IMR-90 (cell line): ENCODE measurements at regions not wholly inside any gene's neighbourhood (a gene's known extent, or its start where the extent isn't known, plus 50 kb on each side); places are given as distances from the start of the nearest gene placed in this dataset.

Experiments used
- ATAC-seq: fragments of 200-7000 bp; cut with Tn5 transposase; 2 replicates; pipeline ENCODE4 v1.9.1; 2020; ENCODE audit warnings: low read depth, mild to moderate bottlenecking, moderate library complexity
- BruUV-seq: library from RNA; stranded (reverse); fragments of 400-500 nt; replicated peaks from 2 replicates; lab custom pipeline; 2021; lab: Mats Ljungman, UMichigan
- CTCF ChIA-PET: fragments of 300-600 bp; formaldehyde crosslinking; extraction: SDS; loops from one replicate; lab custom pipeline; 2021; ENCODE audit warnings: antibody characterized with exemption; lab: Yijun Ruan, JAX
- POLR2A ChIA-PET: fragments of 300-600 bp; sonication (Branson Sonifier 250); formaldehyde crosslinking; loops from one replicate; lab custom pipeline; 2022; ENCODE audit warnings: antibody characterized with exemption; ENCODE audit not compliant: unreplicated experiment; lab: Charles Lee
- DNase-seq: peaks from one replicate; pipeline ENCODE4 v3.0.0; 2013
- H2AFZ ChIP-seq: replicated peaks from 2 replicates; pipeline ENCODE3; 2013; ENCODE audit warnings: low read length, mild to moderate bottlenecking; ENCODE audit not compliant: poor library complexity
- H2AK5ac ChIP-seq: 2 replicates; pipeline ENCODE4 v1.6.1; 2013; ENCODE audit warnings: low read depth, low read length, inconsistent platforms
- H2AK9ac ChIP-seq: replicated peaks from 2 replicates; pipeline ENCODE3; 2013; ENCODE audit warnings: mild to moderate bottlenecking, low read depth, low read length, moderate library complexity; ENCODE audit not compliant: poor library complexity
- H2BK120ac ChIP-seq: 2 replicates; pipeline ENCODE4 v1.6.1; 2013; ENCODE audit warnings: low read depth, low read length, inconsistent platforms
- H2BK15ac ChIP-seq: 3 replicates; pipeline ENCODE4 v1.6.1; 2013; ENCODE audit warnings: low read depth, low read length, inconsistent platforms
- H2BK20ac ChIP-seq: 2 replicates; pipeline ENCODE4 v1.6.1; 2013; ENCODE audit warnings: low read depth, mild to moderate bottlenecking, inconsistent platforms, low read length, moderate library complexity
- H2BK5ac ChIP-seq: 2 replicates; pipeline ENCODE4 v1.6.1; 2013; ENCODE audit warnings: mild to moderate bottlenecking, low read depth, low read length, inconsistent platforms; ENCODE audit not compliant: poor library complexity, severe bottlenecking
- H3K14ac ChIP-seq: replicated peaks from 2 replicates; pipeline ENCODE4 v1.6.1; 2013; ENCODE audit warnings: low read depth, low read length, inconsistent platforms
- H3K18ac ChIP-seq: 2 replicates; pipeline ENCODE4 v1.6.1; 2013; ENCODE audit warnings: low read depth, low read length, control low read depth
- H3K23ac ChIP-seq: 2 replicates; pipeline ENCODE4 v1.6.1; 2013; ENCODE audit warnings: low read depth, low read length, inconsistent platforms
- H3K27ac ChIP-seq: 2 replicates; pipeline ENCODE4 v1.5.1; 2013; ENCODE audit warnings: mild to moderate bottlenecking, control low read depth, low read length; ENCODE audit not compliant: insufficient read depth
- H3K27me3 ChIP-seq: 2 replicates; pipeline ENCODE4 v1.6.1; 2013; ENCODE audit warnings: low read length; ENCODE audit not compliant: control insufficient read depth, insufficient read depth
- H3K36me3 ChIP-seq: 2 replicates; pipeline ENCODE4 v1.6.1; 2013; ENCODE audit warnings: low read length, mixed read lengths; ENCODE audit not compliant: control insufficient read depth, insufficient read depth
- H3K4ac ChIP-seq: 2 replicates; pipeline ENCODE4 v1.6.1; 2013; ENCODE audit warnings: low read depth, low read length, inconsistent platforms
- H3K4me1 ChIP-seq: 2 replicates; pipeline ENCODE4 v1.6.1; 2013; ENCODE audit warnings: low read length, mixed read lengths; ENCODE audit not compliant: control insufficient read depth, insufficient read depth
- H3K4me2 ChIP-seq: 2 replicates; pipeline ENCODE4 v1.6.1; 2013; ENCODE audit warnings: low read depth, mild to moderate bottlenecking, control low read depth, low read length, moderate library complexity
- H3K4me3 ChIP-seq: 2 replicates; pipeline ENCODE4 v1.5.1; 2013; ENCODE audit warnings: low read depth, mild to moderate bottlenecking, control low read depth, low read length, moderate library complexity; ENCODE audit not compliant: insufficient read depth
- H3K56ac ChIP-seq: 2 replicates; pipeline ENCODE4 v1.6.1; 2013; ENCODE audit warnings: low read length, inconsistent platforms; ENCODE audit not compliant: insufficient read depth; ENCODE audit errors: extremely low read depth
- H3K79me1 ChIP-seq, 2 experiments: 2 replicates each; pipeline ENCODE4 v1.6.1; 2013; ENCODE audit warnings: low read length in 2 of 2, inconsistent platforms in 1 of 2, low read depth in 1 of 2
- H3K9ac ChIP-seq: 2 replicates; pipeline ENCODE4 v1.6.1; 2013; ENCODE audit warnings: low read depth, low read length, control low read depth
- H3K9me1 ChIP-seq: 2 replicates; pipeline ENCODE4 v1.6.1; 2013; ENCODE audit warnings: low read length, inconsistent platforms; ENCODE audit not compliant: insufficient read depth
- H3K9me3 ChIP-seq: 2 replicates; pipeline ENCODE4 v1.6.1; 2013; ENCODE audit warnings: low read length; ENCODE audit not compliant: control insufficient read depth, insufficient read depth
- H4K20me1 ChIP-seq: 2 replicates; pipeline ENCODE4 v1.6.1; 2013; ENCODE audit warnings: low read length, inconsistent platforms; ENCODE audit not compliant: insufficient read depth
- H4K5ac ChIP-seq: 2 replicates; pipeline ENCODE4 v1.6.1; 2013; ENCODE audit warnings: mild to moderate bottlenecking, low read depth, low read length, control low read depth
- H4K8ac ChIP-seq, 2 experiments: 2 replicates each; pipeline ENCODE4 v1.6.1; 2013; ENCODE audit warnings: low read depth in 2 of 2, low read length in 2 of 2, control low read depth in 1 of 2, inconsistent platforms in 1 of 2
- H4K91ac ChIP-seq: 2 replicates; pipeline ENCODE4 v1.6.1; 2013; ENCODE audit warnings: low read depth, low read length, inconsistent platforms; ENCODE audit not compliant: insufficient read depth
- CHD1 ChIP-seq: IDR thresholded peaks from 2 replicates; pipeline ENCODE4 v1.6.1; 2012; ENCODE audit warnings: low read depth, low read length, improper control_type of control experiment
- MAFK ChIP-seq: IDR thresholded peaks from 2 replicates; pipeline ENCODE4 v1.6.1; 2012; ENCODE audit warnings: low read depth, low read length, improper control_type of control experiment
- MAZ ChIP-seq: IDR thresholded peaks from 2 replicates; pipeline ENCODE4 v1.6.1; 2012; ENCODE audit warnings: low read depth, mild to moderate bottlenecking, low read length, improper control_type of control experiment, moderate library complexity, borderline replicate concordance
- MXI1 ChIP-seq: IDR thresholded peaks from 2 replicates; pipeline ENCODE4 v1.6.1; 2012; ENCODE audit warnings: low read depth, mild to moderate bottlenecking, low read length, moderate library complexity, borderline replicate concordance
- POLR2A ChIP-seq: IDR thresholded peaks from 2 replicates; pipeline ENCODE4 v1.6.1; 2012; ENCODE audit warnings: mild to moderate bottlenecking, low read depth, low read length
- RAD21 ChIP-seq: IDR thresholded peaks from 2 replicates; pipeline ENCODE4 v1.6.1; 2012; ENCODE audit warnings: low read length, improper control_type of control experiment
- RCOR1 ChIP-seq: IDR thresholded peaks from 2 replicates; pipeline ENCODE4 v1.6.1; 2012; ENCODE audit warnings: mild to moderate bottlenecking, low read length, improper control_type of control experiment; ENCODE audit not compliant: insufficient replicate concordance
- SMC3 ChIP-seq: fragments of 150-350 bp; IDR thresholded peaks from 2 replicates; pipeline ENCODE4 v1.6.1; 2016; ENCODE audit warnings: low read depth, mild to moderate bottlenecking, antibody characterized with exemption, low read length, moderate library complexity
- WGBS, 2 experiments: methylation state at CpG; one replicate each; pipeline versions ENCODE4 v1.1.5 to v1.1.7; 2013; ENCODE audit warnings: missing lambda C conversion rate in 2 of 2; ENCODE audit not compliant: insufficient read length in 1 of 2; ENCODE audit errors: extremely low coverage in 2 of 2; 5-methylcytosine and 5-hydroxymethylcytosine counted together
- dilution Hi-C: fragments of 300-500 bp; cut with HindIII; formaldehyde crosslinking; loops from one replicate; pipeline ENCODE4 v1.14.3; 2018; ENCODE audit warnings: low sequenced_read_pairs; ENCODE audit not compliant: unreplicated experiment
- in situ Hi-C: fragments of 300-500 bp; cut with MboI; formaldehyde crosslinking; loops from 3 replicates; pipeline ENCODE4 v1.14.3; 2019; ENCODE audit warnings: low sequenced_read_pairs, inconsistent platforms, mixed read lengths
- intact Hi-C: fragments of 100-400 bp; cut with micrococcal nuclease; formaldehyde crosslinking; loops from 2 replicates; pipeline ENCODE4 v1.10.0; 2022
- TF ChIP-seq, protein P1 (sequence below): fragments of 150-350 bp; IDR thresholded peaks from 2 replicates; pipeline ENCODE4 v1.6.1; 2017; ENCODE audit warnings: mild to moderate bottlenecking, antibody characterized with exemption, low read length, low read depth
- TF ChIP-seq, protein P2 (sequence below): conservative IDR thresholded peaks from 2 replicates; pipeline ENCODE4 v1.5.1; 2012; ENCODE audit warnings: mild to moderate bottlenecking, low read depth, low read length, improper control_type of control experiment

DNA sequence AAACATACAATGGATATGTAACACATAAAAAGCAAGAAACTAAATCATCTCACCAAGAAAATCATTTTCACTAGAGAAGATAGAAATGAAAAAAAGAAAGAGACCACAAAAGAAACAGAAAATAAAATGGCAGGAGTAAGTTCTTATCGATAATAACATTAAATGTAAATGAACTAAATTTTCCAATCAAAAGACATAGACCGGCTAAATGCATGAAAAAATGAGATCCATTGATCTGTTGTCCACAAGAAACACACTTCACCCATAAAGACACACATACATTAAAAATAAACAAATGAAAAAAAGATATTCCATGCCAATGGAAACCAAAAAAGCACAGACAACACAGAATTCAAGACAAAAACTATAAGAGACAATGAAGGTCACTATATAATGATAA, 1771.9 kb downstream of the SI start:
- dilution Hi-C loops (no loop called here), intact Hi-C loops (no loop called here), in situ Hi-C loops (no loop called here)
- WGBS, 2 experiments: no CpG with 5 or more reads among the region's 2 CpGs
- Histone ChIP-seq H2AFZ (no peak overlapping the region), H3K27me3 (no peaks in the 10 kb centered on the region), H3K4me1 (no peaks in the 10 kb centered on the region), H3K4me3 (no peak overlapping the region), H2AK9ac (no peak overlapping the region), H4K20me1 (no peaks in the 10 kb centered on the region), H3K27ac (no peak overlapping the region), H4K5ac (no peak overlapping the region), H3K23ac (no peak overlapping the region), H3K9ac (no peak overlapping the region), H3K14ac (no peak overlapping the region), H3K9me3 (peaks cover 14% of the 10 kb centered on the region), H3K4ac (no peak overlapping the region), H4K8ac (no peak overlapping the region), H4K91ac (no peak overlapping the region), H2BK20ac (no peak overlapping the region), H3K56ac (no peak overlapping the region), H3K9me1 (no peaks in the 10 kb centered on the region), H3K4me2 (no peak overlapping the region), H3K79me1 (no peaks in the 10 kb centered on the region), H2BK15ac (no peak overlapping the region), H2AK5ac (no peak overlapping the region), H2BK5ac (no peak overlapping the region), H3K36me3 (no peaks in the 10 kb centered on the region), H2BK120ac (no peak overlapping the region), H3K18ac (no peak overlapping the region)
- no peak for TF ChIP-seq MAZ
- TF ChIP-seq POLR2A: no peak
- TF ChIP-seq, protein P1, sequence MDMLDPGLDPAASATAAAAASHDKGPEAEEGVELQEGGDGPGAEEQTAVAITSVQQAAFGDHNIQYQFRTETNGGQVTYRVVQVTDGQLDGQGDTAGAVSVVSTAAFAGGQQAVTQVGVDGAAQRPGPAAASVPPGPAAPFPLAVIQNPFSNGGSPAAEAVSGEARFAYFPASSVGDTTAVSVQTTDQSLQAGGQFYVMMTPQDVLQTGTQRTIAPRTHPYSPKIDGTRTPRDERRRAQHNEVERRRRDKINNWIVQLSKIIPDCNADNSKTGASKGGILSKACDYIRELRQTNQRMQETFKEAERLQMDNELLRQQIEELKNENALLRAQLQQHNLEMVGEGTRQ: no peak
- TF ChIP-seq CHD1: no peak
- no peak for TF ChIP-seq MAFK
- no peak for TF ChIP-seq RAD21
- TF ChIP-seq SMC3: no peak
- TF ChIP-seq, protein P2, sequence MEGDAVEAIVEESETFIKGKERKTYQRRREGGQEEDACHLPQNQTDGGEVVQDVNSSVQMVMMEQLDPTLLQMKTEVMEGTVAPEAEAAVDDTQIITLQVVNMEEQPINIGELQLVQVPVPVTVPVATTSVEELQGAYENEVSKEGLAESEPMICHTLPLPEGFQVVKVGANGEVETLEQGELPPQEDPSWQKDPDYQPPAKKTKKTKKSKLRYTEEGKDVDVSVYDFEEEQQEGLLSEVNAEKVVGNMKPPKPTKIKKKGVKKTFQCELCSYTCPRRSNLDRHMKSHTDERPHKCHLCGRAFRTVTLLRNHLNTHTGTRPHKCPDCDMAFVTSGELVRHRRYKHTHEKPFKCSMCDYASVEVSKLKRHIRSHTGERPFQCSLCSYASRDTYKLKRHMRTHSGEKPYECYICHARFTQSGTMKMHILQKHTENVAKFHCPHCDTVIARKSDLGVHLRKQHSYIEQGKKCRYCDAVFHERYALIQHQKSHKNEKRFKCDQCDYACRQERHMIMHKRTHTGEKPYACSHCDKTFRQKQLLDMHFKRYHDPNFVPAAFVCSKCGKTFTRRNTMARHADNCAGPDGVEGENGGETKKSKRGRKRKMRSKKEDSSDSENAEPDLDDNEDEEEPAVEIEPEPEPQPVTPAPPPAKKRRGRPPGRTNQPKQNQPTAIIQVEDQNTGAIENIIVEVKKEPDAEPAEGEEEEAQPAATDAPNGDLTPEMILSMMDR: no peak
- TF ChIP-seq MXI1: no peak
- no peak for TF ChIP-seq RCOR1
- ChIA-PET CTCF (no interaction called here), POLR2A (no interaction called here)
- BruUV-seq: no TSS peak
- ATAC-seq: no peak
- no peak for DNase-seq
